NCI-H2107 treated with DMSO at 0.1 percent for 48 hours (cell line): ENCODE measurements at regions not wholly inside any gene's neighbourhood (a gene's known extent, or its start where the extent isn't known, plus 50 kb on each side); places are given as distances from the start of the nearest gene placed in this dataset.

Experiments used
- DNase-seq: peaks from one replicate; lab custom pipeline; 2025; ENCODE audit not compliant: unreplicated experiment; lab: John Stamatoyannopoulos, UW

DNA sequence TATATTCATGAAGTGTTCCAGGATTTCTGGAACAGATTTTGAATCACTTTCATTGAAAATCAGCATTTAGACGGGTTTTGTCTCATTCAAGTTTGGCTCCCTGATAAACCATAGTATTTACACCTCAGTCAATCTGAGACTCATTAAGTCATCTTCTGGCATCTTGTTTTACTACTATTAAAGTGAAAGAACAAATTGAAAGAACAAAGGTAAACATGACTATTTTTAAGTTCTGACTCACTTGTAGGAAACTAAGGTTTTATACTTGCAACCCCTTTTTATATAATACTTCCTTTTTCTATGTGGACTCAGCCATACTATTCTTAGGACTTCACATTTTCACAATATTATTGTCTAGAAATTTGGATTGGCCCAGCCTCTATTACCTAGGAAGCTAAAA lies 854.4 kb downstream of the SQOR start:
- no peak for DNase-seq

- no peak for DNase-seq
These were observed 861.8 kb downstream of the SQOR start for GRCh38 chr15:46496491-46497115.

GRCh38 chr15:46502667-46503066 lies 867.8 kb downstream of the SQOR start:
- no peak for DNase-seq

GRCh38 chr15:46518381-46518780 lies 883.6 kb downstream of the SQOR start:
- DNase-seq: no peak

- DNase-seq: no peak
These were observed 888.9 kb downstream of the SQOR start for GRCh38 chr15:46523701-46524100.

DNA sequence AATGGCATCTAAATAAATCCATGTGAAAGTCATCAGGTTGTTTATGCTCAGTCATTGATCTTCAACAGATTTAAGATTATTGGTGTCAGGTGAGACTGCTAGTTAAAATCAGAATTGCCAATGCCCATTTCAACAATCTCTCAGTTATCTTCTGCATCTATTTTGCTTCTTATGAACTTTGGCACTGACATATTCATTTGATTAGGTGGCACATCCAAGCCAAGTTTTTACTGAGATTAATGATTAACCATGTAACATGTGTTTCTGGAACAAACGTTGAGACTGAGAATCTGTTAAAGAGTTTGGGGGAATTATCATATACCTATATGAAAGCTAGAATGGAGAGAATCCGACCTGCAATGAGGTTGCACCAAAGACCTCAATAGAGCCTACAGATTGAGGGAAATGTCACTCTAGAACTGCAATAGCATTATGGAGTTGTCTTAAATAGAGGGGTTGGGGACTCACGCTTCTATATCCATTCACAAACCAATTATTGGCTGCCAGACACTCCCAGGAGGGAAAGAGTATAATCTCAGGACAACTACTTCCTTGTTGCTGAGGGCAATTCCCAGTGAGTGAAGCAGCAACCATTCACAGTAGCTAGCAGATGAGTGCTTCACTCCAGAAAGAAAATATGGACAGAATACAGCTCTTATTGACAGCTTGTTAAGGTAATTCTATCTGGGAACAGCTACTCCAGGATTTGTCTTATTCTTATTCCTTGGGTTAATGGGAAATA lies 891.3 kb downstream of the SQOR start:
- no peak for DNase-seq

DNA sequence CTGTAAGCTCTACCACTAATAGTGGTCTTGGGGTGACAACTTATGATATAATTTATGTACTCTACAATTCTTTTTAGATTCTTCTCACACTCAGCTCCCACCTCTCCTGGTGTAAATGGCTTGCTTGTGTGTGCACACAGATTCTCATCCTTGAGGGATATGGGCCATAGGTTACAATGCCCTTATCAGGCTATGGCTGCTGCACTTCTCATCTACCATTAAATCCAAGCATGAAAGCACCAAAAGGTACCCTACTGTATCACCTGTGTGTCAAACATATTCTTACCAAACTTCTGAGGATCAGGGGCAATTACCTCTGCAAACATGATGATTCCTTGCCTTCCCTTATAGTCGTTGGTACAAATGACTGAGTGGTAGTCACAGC lies 891.9 kb downstream of the SQOR start:
- no peak for DNase-seq

GRCh38 chr15:46543626-46544025 lies 908.8 kb downstream of the SQOR start:
- no peak for DNase-seq

- DNase-seq: no peak
These were observed 914.2 kb downstream of the SQOR start for GRCh38 chr15:46548989-46549388.

GRCh38 chr15:46552316-46552715 lies 917.5 kb downstream of the SQOR start:
- no peak for DNase-seq

DNA sequence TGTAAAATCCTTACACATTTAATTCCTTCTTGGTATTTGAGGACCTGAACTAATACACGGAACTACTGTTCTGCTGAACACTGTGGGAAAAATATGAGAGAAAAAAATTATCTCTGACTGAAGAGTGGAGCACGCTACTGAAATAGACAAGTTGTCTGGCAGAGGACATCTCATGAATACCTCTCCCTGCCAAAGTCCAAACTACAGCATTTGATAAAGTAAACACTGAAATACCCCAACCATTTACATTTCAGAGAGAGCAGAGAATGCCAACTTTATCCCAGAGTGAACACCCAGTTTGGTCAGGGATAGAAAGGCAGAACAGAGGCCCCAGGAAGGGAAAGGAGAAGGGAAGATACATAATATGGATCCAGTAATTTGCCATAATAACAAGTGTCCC lies 920.7 kb downstream of the SQOR start:
- no peak for DNase-seq

GRCh38 chr15:46556010-46556409 lies 921.2 kb downstream of the SQOR start:
- no peak for DNase-seq

DNA sequence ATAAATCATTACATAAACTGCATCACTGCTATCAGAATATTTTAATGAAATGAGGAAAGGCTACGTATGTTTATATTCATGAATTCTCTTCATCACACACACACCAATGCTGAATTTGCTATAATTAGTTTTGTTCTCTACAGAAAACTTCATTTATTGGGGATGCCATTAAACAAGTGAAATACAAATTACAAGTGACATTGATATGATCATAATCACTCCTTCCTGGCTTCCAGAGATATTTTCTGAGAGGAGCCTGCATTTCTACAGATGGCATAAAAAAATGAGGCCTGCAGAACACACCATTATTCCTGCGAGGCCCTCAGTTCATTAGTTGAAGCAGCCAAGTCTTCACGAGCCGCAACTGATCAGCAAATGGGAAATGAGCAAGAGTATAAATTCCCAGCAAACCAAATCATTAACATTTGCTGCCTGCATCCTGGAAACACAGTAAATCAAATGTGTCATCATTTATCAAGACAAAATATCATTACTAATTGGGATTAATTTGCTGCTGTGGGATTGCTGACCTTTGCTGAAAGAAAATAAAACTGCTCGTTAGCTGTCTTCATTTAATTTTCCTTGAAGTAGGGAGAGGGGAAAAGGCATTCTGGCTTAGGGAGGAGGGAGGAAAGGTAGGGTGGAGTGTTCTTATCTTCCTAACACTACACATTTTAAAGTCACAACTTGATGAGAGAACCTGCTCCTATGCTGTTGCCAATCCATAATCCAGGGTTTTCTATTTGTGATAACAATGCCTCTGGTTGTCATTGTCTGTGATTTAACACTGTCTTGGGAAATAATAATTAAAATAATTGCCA lies 921.9 kb downstream of the SQOR start:
- no peak for DNase-seq

GRCh38 chr15:46567968-46568367 lies 933.1 kb downstream of the SQOR start:
- DNase-seq: no peak

DNA sequence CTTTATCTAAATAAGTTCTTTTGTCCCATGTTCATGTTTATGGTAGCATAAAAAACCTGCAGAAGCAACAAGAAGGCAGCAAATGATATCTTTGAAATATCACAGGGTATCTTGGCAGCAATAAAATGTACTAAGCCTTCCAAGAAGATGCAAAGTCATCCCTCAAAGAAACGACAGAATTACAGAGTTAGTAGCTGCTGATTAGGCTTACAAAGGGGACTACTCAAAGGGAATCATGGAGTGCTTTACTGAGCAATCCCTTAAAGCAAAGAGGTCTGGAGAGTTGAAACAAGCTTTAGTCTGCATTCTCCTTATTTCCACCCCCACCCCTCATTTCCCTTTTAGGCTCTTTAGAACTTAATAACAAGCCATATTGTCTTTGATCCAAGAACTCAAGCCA lies 935.0 kb downstream of the SQOR start:
- no peak for DNase-seq

DNA sequence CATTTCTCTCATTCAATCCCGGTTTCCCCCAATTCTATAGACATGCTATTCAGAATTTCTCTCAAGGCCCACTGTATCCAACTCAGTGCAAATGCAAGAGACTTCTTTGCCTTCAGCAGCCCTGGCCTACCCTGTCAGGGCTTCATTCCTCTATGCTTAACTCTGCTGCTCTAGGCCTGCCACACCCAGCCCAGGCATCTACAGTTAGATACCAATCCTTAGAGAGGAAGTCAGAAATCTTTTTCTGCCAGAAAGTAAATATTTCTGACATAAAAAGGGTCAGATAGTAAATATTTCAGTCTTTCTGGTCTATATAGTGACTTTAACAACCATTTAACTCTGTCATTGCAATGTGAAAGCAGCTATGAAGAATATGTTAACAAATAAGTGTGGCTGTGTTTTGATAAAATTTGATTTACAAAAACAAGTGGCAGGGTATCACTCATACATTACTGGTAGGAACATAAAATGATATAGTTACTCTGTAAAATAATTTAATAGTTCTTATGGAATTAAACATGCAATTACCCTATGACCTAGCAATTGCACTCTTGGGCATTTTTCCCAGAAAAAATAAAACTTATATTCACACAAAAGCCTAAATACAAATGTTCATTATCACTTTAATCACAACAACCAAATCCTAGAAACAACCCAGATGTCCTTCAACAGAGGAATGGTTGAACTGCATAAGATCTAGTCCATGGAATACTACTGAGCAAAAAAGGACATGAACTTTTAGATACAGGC lies 942.0 kb downstream of the SQOR start:
- no peak for DNase-seq

GRCh38 chr15:46577767-46578166 lies 942.9 kb downstream of the SQOR start:
- no peak for DNase-seq

GRCh38 chr15:46580487-46580886 lies 945.7 kb downstream of the SQOR start:
- DNase-seq: no peak

DNA sequence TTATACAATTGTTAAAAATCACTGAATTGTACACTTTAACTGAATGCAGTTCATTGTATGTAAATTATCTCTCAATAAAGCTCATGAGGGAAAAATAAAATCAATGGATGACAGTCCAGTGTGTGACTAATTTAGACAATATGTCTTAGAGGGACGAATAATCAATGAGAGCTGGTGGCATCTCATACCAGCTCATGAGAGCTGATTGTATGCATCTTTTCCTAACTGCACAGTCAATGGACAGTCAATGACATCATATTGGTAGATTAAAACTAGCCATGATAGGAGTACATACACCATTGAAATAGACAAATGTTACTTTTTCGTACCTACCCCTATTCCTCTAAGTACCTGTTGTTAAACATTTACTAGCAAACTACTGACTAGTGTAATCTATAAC lies 946.1 kb downstream of the SQOR start:
- DNase-seq: no peak

- DNase-seq: no peak
These were observed 954.3 kb downstream of the SQOR start for GRCh38 chr15:46589088-46589487.

DNA sequence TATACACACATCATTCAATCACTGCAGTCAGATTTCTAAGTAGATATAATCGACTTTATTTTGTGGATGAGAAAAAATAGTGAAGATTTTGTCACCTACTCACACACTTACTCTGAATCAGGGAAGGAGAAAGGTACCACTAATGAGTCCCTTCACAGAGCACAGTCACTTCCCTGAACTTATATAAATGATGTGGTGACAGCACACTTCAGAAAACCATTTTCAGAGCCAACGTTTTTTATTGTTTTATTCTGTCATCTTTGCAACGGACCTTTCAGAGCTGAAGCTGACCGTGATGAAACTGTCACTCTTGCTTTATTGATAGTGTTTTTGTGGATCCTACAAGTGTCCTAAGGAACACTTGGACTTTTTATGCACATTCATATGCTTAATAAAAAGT lies 956.6 kb downstream of the SQOR start:
- no peak for DNase-seq
